Uterus (tissue), 2 donors: ENCODE measurements at regions not wholly inside any gene's neighbourhood (a gene's known extent, or its start where the extent isn't known, plus 50 kb on each side); places are given as distances from the start of the nearest gene placed in this dataset.

ENCODE experiments used
- CTCF ChIP-seq, 4 experiments: fragments of 200-600 bp in 2 of 4; fragments of 450-650 bp in 2 of 4; sonication (generic) in 2 of 4; IDR thresholded peaks; one replicate each; pipeline ENCODE4 v1.5.1; 2016 to 2019; ENCODE audit warnings: antibody characterized with exemption in 4 of 4, mild to moderate bottlenecking in 2 of 4, moderate library complexity in 1 of 4
- POLR2A ChIP-seq, 2 donors: fragments of 450-650 bp; IDR thresholded peaks; one replicate each; pipeline ENCODE4 v1.6.1; 2016; ENCODE audit warnings: antibody characterized with exemption in 2 of 2, mild to moderate bottlenecking in 1 of 2, moderate library complexity in 1 of 2

GRCh38 chr17:10936931-10937330 is 99.0 kb upstream of the PIRT start:
- no peak for TF ChIP-seq CTCF (IDR thresholded peaks at IDR 0.05)
- TF ChIP-seq POLR2A (IDR thresholded peaks at IDR 0.05): no peak
